Stimulated activated naive CD4-positive, alpha-beta T cell (primary cell): ENCODE measurements at regions not wholly inside any gene's neighbourhood (a gene's known extent, or its start where the extent isn't known, plus 50 kb on each side); places are given as distances from the start of the nearest gene placed in this dataset.

Experiments used
- DNase-seq, 6 experiments: peaks; one replicate each; lab custom pipeline; 2025; lab: John Stamatoyannopoulos, UW

- DNase-seq: no peak
These were observed 222.5 kb upstream of the PRPS1L1 start for GRCh38 chr7:18250133-18250532.

DNA sequence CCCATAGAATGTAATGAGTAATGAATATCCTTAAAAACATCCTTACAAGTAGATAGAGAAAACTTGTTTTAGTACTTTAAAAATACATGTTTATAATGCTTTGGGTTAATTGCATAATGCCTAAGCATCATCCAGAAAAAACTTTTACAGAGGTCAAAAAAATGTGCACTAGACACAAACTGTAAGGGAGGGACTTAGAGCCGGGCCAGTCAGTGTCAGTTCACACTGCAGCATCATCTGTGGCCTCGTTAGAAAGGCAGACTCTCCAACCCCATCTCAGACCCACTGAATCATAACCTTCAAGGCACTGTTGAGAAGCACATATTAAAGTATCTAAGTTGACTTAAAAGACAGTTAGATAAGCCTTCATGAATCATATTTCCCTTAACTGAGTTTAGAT is 230.1 kb upstream of the PRPS1L1 start:
- no peak for DNase-seq

- DNase-seq: no peak
These were observed 233.5 kb upstream of the HDAC9 start for GRCh38 chr7:18262058-18262457.

- no peak for DNase-seq
These were observed 229.8 kb upstream of the HDAC9 start for GRCh38 chr7:18265611-18266281.

- no peak for DNase-seq
These were observed 227.0 kb upstream of the HDAC9 start for GRCh38 chr7:18268571-18268970.

- DNase-seq: no peak
These were observed 219.2 kb upstream of the HDAC9 start for GRCh38 chr7:18276380-18276779.

DNA sequence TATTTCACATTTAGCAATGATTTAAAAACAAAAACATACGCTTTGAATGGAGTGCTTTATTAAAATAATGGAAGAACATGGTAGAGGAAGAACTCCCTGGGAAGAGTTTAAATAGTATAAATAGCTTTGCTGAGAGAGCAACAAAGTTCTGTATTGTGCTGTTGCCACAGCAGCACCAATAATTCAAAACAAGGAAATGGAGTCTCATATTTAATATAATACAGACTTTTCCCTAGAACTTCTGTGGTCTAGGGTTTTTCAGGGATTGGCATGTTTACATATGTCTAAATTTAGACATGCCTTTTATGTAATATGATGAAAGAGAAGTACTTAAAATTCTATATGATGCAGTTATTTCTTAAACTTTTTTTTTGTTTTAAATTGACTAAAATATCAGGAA is 217.2 kb upstream of the HDAC9 start:
- DNase-seq: no peak

DNA sequence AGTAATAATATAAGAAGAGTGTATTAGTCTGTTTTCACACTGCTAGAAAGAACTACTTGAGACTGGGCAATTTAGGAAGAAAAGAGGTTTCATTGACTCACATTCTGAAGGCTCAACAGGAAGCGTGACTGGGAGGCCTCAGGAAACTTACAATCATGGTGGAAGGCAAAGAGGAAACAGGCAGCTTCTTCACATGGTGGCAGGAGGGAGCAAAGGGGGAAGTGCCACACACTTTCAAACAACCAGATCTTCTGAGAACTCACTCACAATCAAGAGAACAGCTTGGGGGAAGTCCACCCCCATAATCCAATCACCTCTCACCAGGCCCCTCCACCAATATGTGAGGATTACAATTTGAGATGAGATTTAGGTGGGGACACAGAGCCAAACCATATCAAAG is 212.5 kb upstream of the HDAC9 start:
- no peak for DNase-seq

- no peak for DNase-seq
These were observed 208.1 kb upstream of the HDAC9 start for GRCh38 chr7:18287482-18287881.

DNA sequence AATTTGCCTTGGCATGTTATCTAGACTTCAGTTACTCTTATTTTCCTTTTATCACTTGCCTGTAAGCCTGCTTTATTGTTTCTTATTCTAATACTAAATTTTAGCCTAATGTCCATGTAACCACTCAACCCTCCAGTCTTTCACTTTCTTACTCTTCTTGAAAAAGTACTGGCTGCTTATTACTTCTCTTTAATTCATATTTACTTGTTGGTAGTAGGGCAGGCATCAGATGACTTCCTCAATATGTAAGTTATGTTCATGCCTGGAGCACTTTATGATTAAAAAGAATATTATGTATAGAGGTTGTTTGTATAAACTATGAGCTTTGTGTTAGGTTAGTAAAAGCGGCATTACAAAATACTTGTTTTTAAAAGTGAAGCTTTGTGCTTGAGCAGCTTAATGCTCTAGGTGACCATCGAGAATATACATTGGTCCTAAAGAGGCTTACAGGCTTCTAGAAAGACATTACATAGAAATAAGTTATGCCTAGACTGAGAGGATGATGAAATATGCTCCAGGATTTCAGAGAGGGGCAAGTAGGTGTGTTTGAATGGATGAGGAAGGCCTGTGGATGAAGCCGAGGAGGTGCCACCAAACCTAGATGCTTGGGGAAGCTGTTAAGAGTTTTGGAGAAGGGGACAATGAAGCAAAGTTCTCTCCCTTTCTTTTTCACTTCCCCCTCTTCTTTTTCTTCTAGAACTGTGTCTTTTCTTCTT is 207.1 kb upstream of the HDAC9 start:
- no peak for DNase-seq

DNA sequence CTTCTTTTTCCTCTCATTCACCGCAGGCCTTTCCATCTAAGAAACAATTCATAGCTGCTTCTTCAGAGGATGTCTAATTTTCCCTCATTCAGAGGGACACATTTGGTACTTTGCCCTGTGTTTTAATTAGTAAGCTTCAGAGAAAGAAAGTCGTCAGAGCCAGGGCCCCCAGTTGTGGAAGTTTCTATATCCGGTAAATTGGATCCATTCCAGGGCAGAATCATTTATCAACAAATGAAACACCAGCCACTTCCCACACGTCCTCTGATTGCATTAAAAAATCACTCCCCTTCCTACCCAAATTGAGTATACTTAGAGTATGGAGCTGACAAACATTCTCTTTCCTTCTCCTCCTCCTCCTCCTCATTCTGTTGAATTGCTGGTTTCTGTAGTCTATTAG is 205.8 kb upstream of the HDAC9 start:
- no peak for DNase-seq

DNA sequence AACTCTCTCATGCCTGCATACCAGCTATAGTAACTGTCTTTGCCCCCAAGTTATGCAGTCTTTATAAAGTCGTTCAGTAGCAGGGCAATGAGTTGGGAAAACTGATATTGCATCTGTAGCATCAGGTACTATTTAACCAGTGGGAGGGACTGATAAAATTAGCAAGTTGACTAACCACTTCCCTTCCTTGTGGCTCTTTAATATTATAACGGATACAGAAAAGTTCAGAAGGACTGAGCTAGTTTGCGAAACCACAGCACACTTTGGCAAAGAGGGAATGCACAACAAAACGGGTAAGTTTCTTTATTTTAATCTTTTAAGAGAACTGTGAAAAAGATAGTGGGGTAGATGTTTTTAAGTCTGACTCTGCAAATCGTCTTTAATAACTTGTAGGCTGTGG is 205.3 kb upstream of the HDAC9 start:
- DNase-seq: no peak

DNA sequence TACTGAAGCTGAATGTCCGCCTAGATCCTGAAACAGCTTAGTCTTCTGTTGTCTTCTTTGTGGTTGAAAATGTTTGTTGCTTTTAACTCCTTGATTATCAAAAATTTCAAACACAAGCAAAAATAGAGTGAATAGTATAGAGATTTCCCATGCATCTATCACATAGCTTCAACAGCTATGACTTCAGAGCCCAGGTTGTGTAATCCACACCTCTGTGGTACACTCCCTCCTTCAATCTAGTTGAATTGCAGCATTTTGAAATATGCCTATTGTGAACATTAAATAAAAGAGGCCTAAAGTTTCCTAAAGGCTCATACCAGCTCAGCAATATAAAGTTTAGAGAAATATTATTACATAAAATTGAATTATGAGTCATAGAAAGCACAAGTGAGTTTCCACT is 204.7 kb upstream of the HDAC9 start:
- no peak for DNase-seq

GRCh38 chr7:18292584-18292983 is 203.0 kb upstream of the HDAC9 start:
- no peak for DNase-seq

DNA sequence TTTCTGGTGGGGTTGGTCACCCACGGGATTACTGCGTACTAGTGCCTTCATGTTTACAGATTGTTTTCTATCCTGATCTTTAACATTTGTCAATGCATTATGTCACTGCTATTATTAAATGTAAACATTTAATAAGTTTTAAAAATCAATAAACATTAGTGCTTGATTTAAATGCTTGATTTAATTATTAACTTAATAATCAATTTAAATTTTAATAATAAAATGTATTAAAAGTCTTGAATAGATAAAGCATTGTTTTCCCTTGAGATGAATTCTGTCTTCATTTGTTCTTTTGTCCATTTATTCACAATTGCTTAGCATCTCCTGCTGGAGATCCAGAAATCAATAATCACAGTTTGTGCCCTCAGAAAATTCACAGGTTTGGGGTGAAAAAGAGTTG is 201.8 kb upstream of the HDAC9 start:
- DNase-seq: no peak

GRCh38 chr7:18294411-18294810 is 201.1 kb upstream of the HDAC9 start:
- no peak for DNase-seq

GRCh38 chr7:18295781-18296423 is 199.6 kb upstream of the HDAC9 start:
- no peak for DNase-seq

DNA sequence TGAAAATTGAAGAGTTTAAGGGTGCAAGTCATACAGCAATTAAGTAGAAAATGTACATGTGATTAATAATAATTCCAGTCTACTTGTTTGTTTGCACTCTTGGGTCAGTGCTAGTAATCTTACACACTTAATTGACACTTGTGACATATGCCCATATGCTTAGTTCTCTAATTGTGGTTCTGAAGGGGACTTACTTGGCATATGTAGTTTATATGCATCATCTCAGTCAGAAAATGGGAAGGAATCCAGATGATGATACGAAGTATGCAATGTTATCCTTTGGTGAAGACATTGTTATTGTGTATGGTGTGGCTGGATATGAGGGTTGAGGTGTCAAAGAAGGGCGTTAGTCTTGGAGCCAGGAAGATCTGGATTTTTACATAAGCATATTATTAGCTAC is 193.5 kb upstream of the HDAC9 start:
- DNase-seq: no peak

DNA sequence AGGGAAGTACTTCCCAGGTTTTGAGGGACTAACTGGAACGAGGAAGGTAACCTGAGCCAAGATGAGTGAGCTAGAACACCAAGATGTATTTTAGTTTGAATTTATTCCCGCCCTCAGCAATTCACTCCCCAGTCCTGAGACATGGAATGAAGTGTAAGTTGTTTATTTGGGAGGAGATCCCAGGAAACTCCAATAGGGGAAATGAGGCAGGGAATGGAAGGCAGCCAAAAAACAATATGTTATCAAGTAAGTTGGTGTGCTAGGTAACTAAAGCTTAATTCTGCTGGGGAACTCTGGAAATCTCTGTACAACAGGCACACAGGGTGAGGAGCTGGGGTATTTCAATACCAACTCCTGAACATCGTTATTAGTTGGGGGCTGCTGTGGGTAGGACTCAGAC is 189.7 kb upstream of the HDAC9 start:
- no peak for DNase-seq

DNA sequence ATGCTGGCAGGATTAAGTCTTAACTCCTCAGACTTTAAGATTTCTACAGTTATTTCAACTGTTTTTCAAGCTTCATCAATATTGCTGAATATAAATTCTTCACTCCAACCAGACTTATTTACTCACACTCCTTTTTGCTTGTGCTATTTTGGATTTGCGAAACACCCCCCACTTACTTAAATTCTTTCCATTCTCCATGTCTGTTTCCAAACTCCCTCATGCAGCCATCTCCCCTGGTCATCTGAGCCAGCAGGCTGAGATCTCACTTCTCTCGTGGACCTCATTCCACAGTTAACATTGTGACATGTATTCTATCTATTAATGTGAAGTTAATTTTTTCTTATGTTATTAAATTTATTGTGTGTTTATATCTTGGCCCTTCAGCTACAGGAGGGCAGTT is 188.9 kb upstream of the HDAC9 start:
- no peak for DNase-seq

DNA sequence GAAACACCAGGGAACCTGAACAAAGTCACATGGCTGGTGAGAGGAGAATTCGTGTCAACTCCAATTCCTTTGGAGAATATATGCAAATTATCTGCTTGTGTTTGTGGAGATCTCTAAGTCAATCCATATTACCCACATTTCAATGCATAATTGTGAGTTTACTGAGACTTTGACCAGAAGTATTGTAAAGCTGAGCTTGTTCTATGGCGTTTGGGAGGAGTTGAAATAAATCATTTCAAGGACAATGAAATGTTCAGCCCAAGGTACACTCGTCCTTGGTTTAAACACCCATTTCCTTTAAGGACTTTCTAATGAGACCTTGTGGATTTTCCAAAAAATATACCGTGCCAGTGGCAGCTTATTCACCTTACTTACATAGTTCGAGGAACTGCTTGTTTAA is 186.6 kb upstream of the HDAC9 start:
- no peak for DNase-seq

DNA sequence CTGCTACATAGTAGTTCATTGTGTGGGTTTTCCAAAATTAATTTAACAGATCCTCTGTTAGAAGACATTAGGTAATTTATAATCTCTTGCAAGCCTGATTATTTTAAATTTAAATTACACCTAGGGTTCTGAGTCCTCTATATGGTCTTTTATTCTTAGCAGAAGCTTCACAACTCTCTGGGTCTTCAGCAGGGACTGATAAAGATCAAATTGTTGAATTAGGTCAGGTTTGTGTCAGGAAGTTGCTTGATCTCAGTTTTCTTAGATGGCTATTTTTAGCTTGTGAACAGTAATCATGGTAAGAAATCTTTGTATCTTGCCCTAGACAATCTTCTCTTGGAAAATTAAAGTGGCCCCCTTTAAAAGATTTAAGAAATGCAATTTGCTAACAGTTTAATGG is 183.1 kb upstream of the HDAC9 start:
- no peak for DNase-seq

- no peak for DNase-seq
These were observed 181.6 kb upstream of the HDAC9 start for GRCh38 chr7:18313965-18314364.

DNA sequence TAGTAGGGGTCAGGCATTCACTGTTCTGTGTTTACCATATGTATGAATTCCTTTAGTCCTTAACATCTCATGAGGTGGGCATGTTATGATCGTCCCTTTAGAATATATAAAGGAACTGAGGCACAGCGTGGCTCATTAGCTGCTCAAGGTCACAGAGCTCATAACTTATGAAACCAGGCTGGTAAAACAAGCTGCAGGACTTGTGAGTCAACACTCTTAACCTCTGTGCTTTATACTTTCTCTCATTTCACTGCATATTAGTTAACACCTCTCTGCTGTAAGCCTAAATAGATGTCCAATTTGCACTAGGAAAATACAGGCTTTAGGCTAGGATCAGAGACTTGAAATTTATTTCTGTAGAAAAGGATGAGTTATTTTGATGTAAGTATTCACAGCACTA is 180.3 kb upstream of the HDAC9 start:
- no peak for DNase-seq
